ENCODE measurements at regions not wholly inside any gene's neighbourhood (a gene's known extent, or its start where the extent isn't known, plus 50 kb on each side); places are given as distances from the start of the nearest gene placed in this dataset.
A peak's percentile ranks its signal among the peaks of the same experiment; 100 is the strongest.

DNA sequence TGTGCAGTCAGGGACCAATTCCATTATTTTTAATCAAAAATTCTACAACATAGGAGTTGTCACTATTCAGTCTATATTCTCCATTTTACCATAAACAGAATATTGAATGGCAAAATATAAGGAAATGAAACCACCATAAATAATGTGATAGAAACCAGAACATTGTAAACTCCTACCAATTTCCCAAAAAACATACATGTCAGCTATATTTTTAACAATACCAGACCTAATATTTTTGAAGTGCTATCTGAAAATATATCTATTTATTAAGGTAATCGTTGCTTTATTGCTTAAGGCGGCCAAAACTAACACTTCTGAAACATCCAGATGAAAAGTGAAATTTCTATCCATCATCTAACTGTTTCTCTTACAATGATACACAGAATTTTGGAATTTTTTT, 123.0 kb upstream of the C11orf58 start:
- TF ChIP-seq, protein P1, sequence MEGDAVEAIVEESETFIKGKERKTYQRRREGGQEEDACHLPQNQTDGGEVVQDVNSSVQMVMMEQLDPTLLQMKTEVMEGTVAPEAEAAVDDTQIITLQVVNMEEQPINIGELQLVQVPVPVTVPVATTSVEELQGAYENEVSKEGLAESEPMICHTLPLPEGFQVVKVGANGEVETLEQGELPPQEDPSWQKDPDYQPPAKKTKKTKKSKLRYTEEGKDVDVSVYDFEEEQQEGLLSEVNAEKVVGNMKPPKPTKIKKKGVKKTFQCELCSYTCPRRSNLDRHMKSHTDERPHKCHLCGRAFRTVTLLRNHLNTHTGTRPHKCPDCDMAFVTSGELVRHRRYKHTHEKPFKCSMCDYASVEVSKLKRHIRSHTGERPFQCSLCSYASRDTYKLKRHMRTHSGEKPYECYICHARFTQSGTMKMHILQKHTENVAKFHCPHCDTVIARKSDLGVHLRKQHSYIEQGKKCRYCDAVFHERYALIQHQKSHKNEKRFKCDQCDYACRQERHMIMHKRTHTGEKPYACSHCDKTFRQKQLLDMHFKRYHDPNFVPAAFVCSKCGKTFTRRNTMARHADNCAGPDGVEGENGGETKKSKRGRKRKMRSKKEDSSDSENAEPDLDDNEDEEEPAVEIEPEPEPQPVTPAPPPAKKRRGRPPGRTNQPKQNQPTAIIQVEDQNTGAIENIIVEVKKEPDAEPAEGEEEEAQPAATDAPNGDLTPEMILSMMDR (IDR thresholded peaks at IDR 0.05; ENCODE audit: control insufficient read depth, extremely low read depth, insufficient read depth), result no peak
- DNase-seq (ENCODE audit: low read depth), result no peak
- no peak overlapping the region for H3K4me3 ChIP-seq (ENCODE audit: low read depth, low read length)

DNA sequence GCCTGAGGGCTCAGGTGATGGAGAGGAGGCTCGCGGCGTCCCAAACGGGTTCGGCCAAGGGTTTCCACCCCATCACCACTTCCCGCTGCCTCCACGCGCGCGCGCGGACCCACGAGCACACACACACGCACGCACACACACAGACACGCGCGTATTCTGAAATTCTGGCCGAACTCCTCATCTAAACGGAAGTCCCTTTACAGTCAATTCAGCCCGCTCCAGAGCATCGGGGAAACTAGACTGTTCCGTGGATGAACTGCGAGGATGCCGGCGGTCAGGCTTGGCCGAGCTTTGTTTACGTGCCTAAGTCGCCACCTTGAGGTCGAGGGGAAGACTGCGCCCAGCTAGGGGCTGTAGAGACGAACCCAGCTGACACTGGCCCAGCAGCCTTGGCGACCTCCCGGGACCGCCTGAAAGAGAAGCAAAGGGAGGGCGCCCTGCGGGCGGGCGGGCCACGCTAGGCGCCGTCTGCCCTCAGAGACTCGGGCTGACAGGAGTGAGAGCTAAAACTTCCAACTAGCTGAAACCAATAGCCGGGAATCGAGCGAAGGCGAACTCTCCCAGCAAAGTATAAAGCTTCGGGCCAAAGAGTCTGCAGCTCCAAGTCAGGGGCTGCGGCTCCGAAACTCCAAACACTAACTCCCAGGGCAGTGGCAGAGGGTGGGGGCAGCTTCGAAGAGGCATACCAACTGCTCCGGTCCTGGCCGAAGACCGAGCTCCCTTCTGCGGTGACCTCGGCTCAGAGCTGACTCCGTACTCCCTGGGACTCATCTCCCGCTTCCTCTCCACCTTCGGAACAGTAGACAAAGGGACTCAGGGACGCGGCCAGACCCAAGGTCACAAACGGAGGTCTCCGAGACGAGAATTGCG, 124.7 kb upstream of the C11orf58 start:
- peak; percentile 27 for DNase-seq (ENCODE audit: low read depth)
- TF ChIP-seq, protein P1 (IDR thresholded peaks at IDR 0.05; ENCODE audit: control insufficient read depth, extremely low read depth, insufficient read depth), result peak; percentile 94
- H3K4me3 ChIP-seq (ENCODE audit: low read depth, low read length), result peak overlapping the region; percentile 43

DNA sequence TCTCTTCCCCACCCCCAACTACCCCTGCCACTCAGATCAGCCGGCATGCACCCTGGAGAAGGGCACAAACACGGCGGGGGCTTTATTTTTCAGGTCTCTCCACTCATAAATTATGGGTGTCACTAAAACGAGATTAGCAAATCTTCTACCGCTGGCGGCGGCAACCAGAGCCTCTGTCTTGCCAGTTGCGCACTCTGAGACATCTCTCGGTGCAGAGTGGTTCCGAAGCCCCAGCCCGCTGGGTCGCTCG, 125.3 kb upstream of the C11orf58 start:
- no peak for DNase-seq (ENCODE audit: low read depth)
- TF ChIP-seq, protein P1 (IDR thresholded peaks at IDR 0.05; ENCODE audit: control insufficient read depth, extremely low read depth, insufficient read depth), result no peak
- H3K4me3 ChIP-seq (ENCODE audit: low read depth, low read length), result peak overlapping the region; percentile 43

DNA sequence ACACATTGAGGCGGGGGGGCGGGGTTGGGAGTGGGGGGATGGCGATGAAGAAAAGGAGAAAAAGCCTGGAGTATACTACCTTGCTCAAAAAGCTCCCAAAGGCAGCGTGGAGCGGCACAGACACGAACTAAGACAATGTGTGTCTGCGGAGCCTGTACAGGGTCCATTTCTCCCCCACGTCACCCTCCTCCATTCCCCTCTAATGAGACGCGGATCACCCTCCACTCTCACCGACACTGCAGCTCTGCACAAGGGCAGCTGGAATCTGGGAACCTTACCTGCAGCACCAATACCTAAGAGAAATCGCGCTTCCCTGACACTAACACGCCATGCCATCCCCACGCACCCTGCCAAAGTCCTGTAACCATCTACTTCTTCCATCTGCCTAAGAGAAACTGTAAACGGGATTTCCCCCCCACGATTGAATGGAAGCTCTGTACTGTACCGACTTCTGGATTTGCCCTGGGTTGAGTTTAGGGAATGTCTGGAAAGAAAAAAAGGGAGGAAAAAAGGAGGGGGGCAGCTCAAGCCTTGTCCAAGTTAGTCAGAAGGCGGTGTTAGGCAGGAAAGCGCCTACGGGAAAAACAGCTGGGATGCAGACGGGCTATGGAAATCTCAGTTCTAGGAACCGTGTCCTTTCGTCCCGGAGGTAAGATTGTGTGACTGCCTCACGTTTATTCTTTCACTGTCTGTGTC, 125.7 kb upstream of the C11orf58 start:
- no peak overlapping the region for H3K4me3 ChIP-seq (ENCODE audit: low read depth, low read length)
- TF ChIP-seq, protein P1 (IDR thresholded peaks at IDR 0.05; ENCODE audit: control insufficient read depth, extremely low read depth, insufficient read depth), result no peak

DNA sequence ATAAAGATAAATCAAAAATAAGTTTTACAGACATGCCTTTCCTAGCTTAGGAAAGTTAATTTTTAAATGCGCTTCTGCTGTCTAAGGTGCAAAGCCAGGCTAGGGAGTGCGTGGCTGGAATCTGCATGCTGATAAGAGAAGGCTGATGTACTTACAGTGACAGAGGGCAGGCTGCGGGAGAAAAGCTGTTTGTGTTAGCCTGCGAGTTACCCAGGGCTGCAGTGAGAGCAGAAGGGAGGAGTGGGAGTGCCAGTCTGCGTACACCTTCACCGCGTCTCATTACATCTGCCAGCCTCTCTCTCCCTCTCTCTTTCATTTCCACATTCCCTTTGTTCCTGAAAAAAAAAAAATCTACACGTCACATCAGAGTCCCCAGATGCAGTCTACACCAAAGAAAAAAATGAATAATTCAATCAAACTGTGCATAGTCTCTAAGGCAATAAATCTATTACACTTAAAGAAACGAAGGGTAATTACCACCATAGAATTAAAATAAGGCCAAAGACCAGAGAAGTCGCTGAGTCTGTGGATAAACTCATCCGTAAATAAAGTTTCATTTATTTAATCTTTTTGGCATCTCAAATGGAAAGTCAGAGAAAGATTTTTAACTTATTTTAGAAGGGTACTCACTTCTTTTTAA, 126.4 kb upstream of the C11orf58 start:
- DNase-seq (ENCODE audit: low read depth), result no peak
- H3K4me3 ChIP-seq (ENCODE audit: low read depth, low read length), result no peak overlapping the region
- TF ChIP-seq, protein P1 (IDR thresholded peaks at IDR 0.05; ENCODE audit: control insufficient read depth, extremely low read depth, insufficient read depth), result no peak

More for the DNA sequence above, 125.7 kb upstream of the C11orf58 start:
- no peak for DNase-seq (ENCODE audit: low read depth)

DNA sequence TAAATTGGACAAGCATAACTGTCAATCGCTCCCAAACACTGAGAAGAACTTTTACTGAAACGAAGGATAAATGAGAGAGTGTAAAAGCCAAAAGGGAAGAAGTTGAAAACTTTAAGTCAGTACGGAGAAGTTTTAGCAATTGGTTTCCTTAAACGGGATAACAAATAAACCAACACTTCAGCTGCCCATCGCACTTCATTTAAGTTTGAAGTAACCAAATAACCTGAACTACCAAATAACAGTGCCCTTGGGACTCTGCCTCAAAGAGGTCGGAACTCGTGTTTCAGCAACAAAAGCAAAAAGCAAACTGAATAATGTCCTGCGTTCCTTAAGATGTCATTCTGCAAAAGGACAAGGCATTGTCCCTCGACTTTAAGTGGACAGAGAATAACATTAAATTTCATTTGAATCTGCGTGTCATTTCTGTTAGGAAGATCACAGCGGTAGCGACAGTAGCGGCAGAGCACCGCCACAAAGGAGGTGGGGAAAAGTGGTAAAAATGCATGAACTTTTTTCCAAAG, 127.0 kb upstream of the C11orf58 start:
- H3K4me3 ChIP-seq (ENCODE audit: low read depth, low read length), result no peak overlapping the region
- TF ChIP-seq, protein P1 (IDR thresholded peaks at IDR 0.05; ENCODE audit: control insufficient read depth, extremely low read depth, insufficient read depth), result no peak
- DNase-seq (ENCODE audit: low read depth), result no peak

All from LNCaP clone FGC (cell line).